VCaP (cell line): ENCODE measurements at regions not wholly inside any gene's neighbourhood (a gene's known extent, or its start where the extent isn't known, plus 50 kb on each side); places are given as distances from the start of the nearest gene placed in this dataset.

Experiments used
- H3K27ac ChIP-seq: fragments of 450-650 bp; 2 replicates; pipeline ENCODE4 v1.5.1; 2017
- TF ChIP-seq, protein P1 (sequence below): fragments of 450-650 bp; conservative IDR thresholded peaks from 2 replicates; pipeline ENCODE4 v1.5.1; 2017; ENCODE audit warnings: mild to moderate bottlenecking, moderate library complexity

DNA sequence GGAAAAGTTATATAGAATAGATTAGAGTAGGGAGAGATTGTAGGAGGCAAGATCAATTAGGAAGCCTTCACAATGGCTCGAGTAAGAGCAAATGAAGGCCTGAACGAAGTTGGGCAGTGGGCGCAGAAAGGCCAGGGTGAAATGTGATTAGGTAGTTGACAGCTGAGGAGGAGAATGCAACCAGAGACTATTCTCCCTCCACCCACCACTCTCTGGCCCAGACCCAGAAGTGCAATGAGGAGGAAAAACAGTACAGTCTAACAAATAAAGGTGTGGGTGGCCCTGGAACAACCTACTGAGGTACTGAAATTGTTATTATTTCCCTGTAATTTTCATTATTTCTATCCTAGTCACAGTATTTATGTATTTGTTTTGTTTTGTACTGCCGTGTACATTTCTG is 176.7 kb downstream of the SLC39A8 start:
- TF ChIP-seq, protein P1, sequence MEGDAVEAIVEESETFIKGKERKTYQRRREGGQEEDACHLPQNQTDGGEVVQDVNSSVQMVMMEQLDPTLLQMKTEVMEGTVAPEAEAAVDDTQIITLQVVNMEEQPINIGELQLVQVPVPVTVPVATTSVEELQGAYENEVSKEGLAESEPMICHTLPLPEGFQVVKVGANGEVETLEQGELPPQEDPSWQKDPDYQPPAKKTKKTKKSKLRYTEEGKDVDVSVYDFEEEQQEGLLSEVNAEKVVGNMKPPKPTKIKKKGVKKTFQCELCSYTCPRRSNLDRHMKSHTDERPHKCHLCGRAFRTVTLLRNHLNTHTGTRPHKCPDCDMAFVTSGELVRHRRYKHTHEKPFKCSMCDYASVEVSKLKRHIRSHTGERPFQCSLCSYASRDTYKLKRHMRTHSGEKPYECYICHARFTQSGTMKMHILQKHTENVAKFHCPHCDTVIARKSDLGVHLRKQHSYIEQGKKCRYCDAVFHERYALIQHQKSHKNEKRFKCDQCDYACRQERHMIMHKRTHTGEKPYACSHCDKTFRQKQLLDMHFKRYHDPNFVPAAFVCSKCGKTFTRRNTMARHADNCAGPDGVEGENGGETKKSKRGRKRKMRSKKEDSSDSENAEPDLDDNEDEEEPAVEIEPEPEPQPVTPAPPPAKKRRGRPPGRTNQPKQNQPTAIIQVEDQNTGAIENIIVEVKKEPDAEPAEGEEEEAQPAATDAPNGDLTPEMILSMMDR = no peak
- H3K27ac ChIP-seq = no peak overlapping the region

- TF ChIP-seq, protein P1 = no peak
- H3K27ac ChIP-seq = no peak overlapping the region
These were observed 179.7 kb downstream of the SLC39A8 start for GRCh38 chr4:102165584-102165983.

GRCh38 chr4:102163404-102164140 is 181.7 kb downstream of the SLC39A8 start:
- TF ChIP-seq, protein P1 = no peak
- no peak overlapping the region for H3K27ac ChIP-seq

DNA sequence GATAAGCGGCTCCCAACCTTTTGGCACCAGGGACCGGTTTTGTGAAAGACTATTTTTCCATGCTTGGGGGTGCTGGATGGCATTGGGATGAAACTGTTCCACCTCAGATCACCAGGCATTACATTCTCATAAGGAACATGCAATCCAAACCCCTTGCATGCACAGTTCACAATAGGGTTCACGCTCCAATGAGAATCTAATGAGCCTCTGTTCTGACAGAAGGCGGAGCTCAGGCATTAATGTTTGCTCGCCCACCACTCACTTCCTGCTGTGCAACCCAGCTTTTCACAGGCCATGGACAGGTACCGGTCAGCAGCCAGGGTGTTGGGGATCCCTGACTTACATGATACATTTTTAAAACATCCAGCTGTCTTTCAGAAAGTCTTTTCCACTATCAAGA is 187.3 kb downstream of the SLC39A8 start:
- TF ChIP-seq, protein P1 = no peak
- no peak overlapping the region for H3K27ac ChIP-seq

- TF ChIP-seq, protein P1 = no peak
- no peak overlapping the region for H3K27ac ChIP-seq
These were observed 191.9 kb downstream of the SLC39A8 start for GRCh38 chr4:102153391-102153790.

- TF ChIP-seq, protein P1 = no peak
- H3K27ac ChIP-seq = no peak overlapping the region
These were observed 193.6 kb downstream of the SLC39A8 start for GRCh38 chr4:102151696-102152095.

DNA sequence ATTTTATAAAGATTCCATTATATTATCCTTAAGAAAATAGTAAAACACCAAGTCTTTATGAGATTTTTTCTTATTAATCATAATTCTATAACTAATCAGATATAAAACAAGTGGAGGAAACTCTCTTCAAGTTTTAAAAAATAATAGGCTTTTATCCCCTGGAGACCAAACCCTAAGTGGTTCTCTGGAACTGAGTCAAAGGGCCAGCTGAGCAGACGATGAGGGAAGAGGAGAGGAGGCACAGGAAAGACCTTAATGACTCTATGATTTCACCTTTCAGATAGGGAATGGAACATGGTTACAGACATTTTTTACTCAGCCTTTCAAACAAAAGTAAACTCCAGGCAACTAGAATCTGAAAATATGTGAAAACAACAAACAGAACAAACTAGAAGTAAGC is 201.8 kb downstream of the SLC39A8 start:
- TF ChIP-seq, protein P1 = no peak
- H3K27ac ChIP-seq = no peak overlapping the region
